GM12878 (cell line): ENCODE measurements at regions not wholly inside any gene's neighbourhood (a gene's known extent, or its start where the extent isn't known, plus 50 kb on each side); places are given as distances from the start of the nearest gene placed in this dataset.

Experiments used
- ATAC-seq: fragments of 200-7000 bp; cut with Tn5 transposase; 3 replicates; pipeline ENCODE4 v1.9.1; 2020; ENCODE audit warnings: mild to moderate bottlenecking, moderate library complexity
- BruUV-seq: library from RNA; stranded (reverse); fragments of 400-500 nt; replicated peaks from 2 replicates; lab custom pipeline; 2021; lab: Mats Ljungman, UMichigan
- CTCF ChIA-PET: fragments of 300-600 bp; sonication (Branson Sonifier 250); formaldehyde crosslinking; extraction: SDS; loops from one replicate; lab custom pipeline; 2021; ENCODE audit warnings: inconsistent platforms; lab: Yijun Ruan, JAX
- POLR2A ChIA-PET: fragments of 350-600 bp; formaldehyde crosslinking; extraction: SDS; loops from one replicate; lab custom pipeline; 2021; ENCODE audit warnings: inconsistent platforms; lab: Charles Lee
- RAD21 ChIA-PET: fragments of 300-600 bp; sonication (Branson Sonifier 250); formaldehyde crosslinking; loops from one replicate; lab custom pipeline; 2023; ENCODE audit warnings: antibody characterized with exemption; ENCODE audit not compliant: unreplicated experiment; lab: Charles Lee
- SMC1A ChIA-PET: fragments of 300-600 bp; sonication (Branson Sonifier 250); formaldehyde crosslinking; loops from one replicate; lab custom pipeline; 2023; ENCODE audit not compliant: unreplicated experiment, uncharacterized antibody; lab: Charles Lee
- DNase-seq: peaks from one replicate; pipeline ENCODE4 v3.0.0-alpha.2; 2011; ENCODE audit warnings: low read depth, low spot score
- FAIRE-seq: peaks from 3 replicates; lab custom pipeline; 2011; peaks lifted over from hg19 to GRCh38; lab: Jason Lieb, UNC
- H2AFZ ChIP-seq: 2 replicates; pipeline ENCODE4 v1.6.0; 2011; ENCODE audit warnings: low read depth, low read length, control low read depth; ENCODE audit not compliant: control insufficient read depth
- H3K27ac ChIP-seq: 2 replicates; pipeline ENCODE4 v1.5.1; 2011; ENCODE audit warnings: control low read depth; ENCODE audit not compliant: control insufficient read depth, insufficient read depth
- H3K27me3 ChIP-seq, 2 experiments: replicated peaks in 1 of 2; 2 replicates each; pipeline versions ENCODE4 v1.6.0 to v1.6.1; 2011; ENCODE audit warnings: low read length in 1 of 2; ENCODE audit not compliant: control insufficient read depth in 2 of 2, insufficient read depth in 2 of 2
- H3K36me3 ChIP-seq, 2 experiments: 2 replicates each; pipeline ENCODE4 v1.5.1; 2011; ENCODE audit warnings: low read length in 1 of 2; ENCODE audit not compliant: control insufficient read depth in 2 of 2, insufficient read depth in 2 of 2
- H3K4me1 ChIP-seq: 2 replicates; pipeline ENCODE4 v1.6.1; 2011; ENCODE audit warnings: mild to moderate bottlenecking, low read length, moderate library complexity, mixed read lengths; ENCODE audit not compliant: control insufficient read depth, insufficient read depth
- H3K4me2 ChIP-seq: 2 replicates; pipeline ENCODE4 v1.6.0; 2011; ENCODE audit warnings: control low read depth; ENCODE audit not compliant: control insufficient read depth, insufficient read depth
- H3K4me3 ChIP-seq: fragments of 200-600 bp; sonication (generic); 2 replicates; pipeline ENCODE4 v1.5.1; 2016
- H3K79me2 ChIP-seq: 2 replicates; pipeline ENCODE4 v1.6.0; 2011; ENCODE audit warnings: low read length; ENCODE audit not compliant: control insufficient read depth, insufficient read depth
- H3K9ac ChIP-seq: 2 replicates; pipeline ENCODE4 v1.8.0; 2011; ENCODE audit warnings: low read length, control low read depth, mixed read lengths; ENCODE audit not compliant: control insufficient read depth, insufficient read depth
- H3K9me3 ChIP-seq: replicated peaks from 3 replicates; pipeline ENCODE4 v1.5.1; 2011; ENCODE audit warnings: mild to moderate bottlenecking, low read length; ENCODE audit not compliant: control insufficient read depth, insufficient read depth
- H4K20me1 ChIP-seq: 2 replicates; pipeline ENCODE4 v1.6.0; 2011; ENCODE audit not compliant: control insufficient read depth, insufficient read depth
- BACH1 ChIP-seq: fragments of 450-650 bp; IDR thresholded peaks from 2 replicates; pipeline ENCODE4 v1.6.1; 2017; ENCODE audit warnings: mild to moderate bottlenecking, borderline replicate concordance
- BCL11A ChIP-seq: IDR thresholded peaks from 2 replicates; pipeline ENCODE4 v1.6.1; 2011; ENCODE audit warnings: low read depth, low read length
- CREB1 ChIP-seq: IDR thresholded peaks from 2 replicates; pipeline ENCODE4 v1.6.1; 2012; ENCODE audit warnings: low read depth, mild to moderate bottlenecking, inconsistent platforms
- HCFC1 ChIP-seq: fragments of 150-350 bp; IDR thresholded peaks from 2 replicates; pipeline ENCODE4 v1.6.1; 2014; ENCODE audit warnings: low read length
- IKZF1 ChIP-seq: fragments of 450-650 bp; conservative IDR thresholded peaks from 2 replicates; pipeline ENCODE4 v1.6.1; 2017; ENCODE audit warnings: antibody characterized with exemption, mild to moderate bottlenecking
- IKZF2 ChIP-seq, 2 experiments: fragments of 450-650 bp; IDR thresholded peaks; 2 replicates each; pipeline ENCODE4 v1.6.1; 2017; ENCODE audit warnings: mild to moderate bottlenecking in 2 of 2, moderate library complexity in 2 of 2
- JUND ChIP-seq: IDR thresholded peaks from 2 replicates; pipeline ENCODE4 v1.6.1; 2012; ENCODE audit warnings: low read depth, mild to moderate bottlenecking, low read length, improper control_type of control experiment, moderate library complexity
- KLF5 ChIP-seq: fragments of 450-650 bp; IDR thresholded peaks from 2 replicates; pipeline ENCODE4 v1.6.1; 2014; ENCODE audit warnings: mild to moderate bottlenecking; ENCODE audit not compliant: partially characterized antibody
- LARP7 ChIP-seq: fragments of 450-650 bp; IDR thresholded peaks from 2 replicates; pipeline ENCODE4 v1.6.1; 2017; ENCODE audit warnings: mild to moderate bottlenecking
- NR2F1 ChIP-seq: fragments of 450-650 bp; conservative IDR thresholded peaks from 2 replicates; pipeline ENCODE4 v1.6.1; 2017; ENCODE audit warnings: mild to moderate bottlenecking
- POLR2A ChIP-seq: IDR thresholded peaks from 2 replicates; pipeline ENCODE4 v1.6.1; 2011; ENCODE audit warnings: low read depth, mild to moderate bottlenecking, low read length
- RBBP5 ChIP-seq: fragments of 200-600 bp; sonication (generic); conservative IDR thresholded peaks from 2 replicates; pipeline ENCODE4 v1.6.1; 2016
- SUPT20H ChIP-seq: IDR thresholded peaks from 2 replicates; pipeline ENCODE4 v1.6.1; 2011; ENCODE audit warnings: low read depth, mild to moderate bottlenecking, low read length, moderate library complexity, borderline replicate concordance; ENCODE audit not compliant: control insufficient read depth
- SUZ12 ChIP-seq: fragments of 200-600 bp; sonication (generic); IDR thresholded peaks from one replicate; pipeline ENCODE4 v1.6.1; 2018; ENCODE audit warnings: antibody characterized with exemption, mild to moderate bottlenecking; ENCODE audit not compliant: unreplicated experiment
- TAF1 ChIP-seq: IDR thresholded peaks from 2 replicates; pipeline ENCODE4 v1.6.1; 2011; ENCODE audit warnings: mild to moderate bottlenecking, low read depth, low read length, borderline replicate concordance
- TCF12 ChIP-seq: IDR thresholded peaks from 2 replicates; pipeline ENCODE4 v1.6.1; 2011; ENCODE audit warnings: low read depth, mild to moderate bottlenecking, low read length
- TCF7 ChIP-seq: IDR thresholded peaks from 2 replicates; pipeline ENCODE4 v1.6.1; 2014; ENCODE audit warnings: antibody characterized with exemption, borderline replicate concordance
- WGBS: methylation state at CpG from one replicate; pipeline ENCODE4 v1.1.6; 2016; ENCODE audit warnings: low lambda C conversion rate; ENCODE audit not compliant: insufficient replicate concordance, insufficient coverage; ENCODE audit errors: missing lambda C conversion rate; 5-methylcytosine and 5-hydroxymethylcytosine counted together
- in situ Hi-C: fragments of 300-500 bp; cut with MboI; formaldehyde crosslinking; loops from 9 replicates; pipeline ENCODE4 v1.14.3; 2018; ENCODE audit warnings: mixed read lengths
- intact Hi-C: fragments of 100-400 bp; cut with micrococcal nuclease; formaldehyde crosslinking; loops from one replicate; pipeline ENCODE4 v1.14.2; 2022; ENCODE audit not compliant: unreplicated experiment
- TF ChIP-seq, protein P1 (sequence below): fragments of 450-650 bp; formaldehyde crosslinking; IDR thresholded peaks from 2 replicates; pipeline ENCODE4 v1.5.0; 2022; ENCODE audit warnings: mild to moderate bottlenecking, missing genetic modification characterization
- TF ChIP-seq, protein P2 (sequence below): IDR thresholded peaks from 2 replicates; pipeline ENCODE4 v1.6.1; 2012; ENCODE audit warnings: low read depth, low read length, improper control_type of control experiment
- TF ChIP-seq, protein P3 (sequence below), 3 experiments: IDR thresholded peaks in 2 of 3; conservative IDR thresholded peaks in 1 of 3; 2 replicates each; pipeline ENCODE4 v1.5.1; 2011; ENCODE audit warnings: low read depth in 3 of 3, low read length in 3 of 3, mild to moderate bottlenecking in 3 of 3, control low read depth in 2 of 3, moderate library complexity in 2 of 3, inconsistent platforms in 1 of 3, mixed read lengths in 1 of 3; ENCODE audit not compliant: control insufficient read depth in 2 of 3, insufficient read depth in 1 of 3; ENCODE audit errors: extremely low read depth in 1 of 3

DNA sequence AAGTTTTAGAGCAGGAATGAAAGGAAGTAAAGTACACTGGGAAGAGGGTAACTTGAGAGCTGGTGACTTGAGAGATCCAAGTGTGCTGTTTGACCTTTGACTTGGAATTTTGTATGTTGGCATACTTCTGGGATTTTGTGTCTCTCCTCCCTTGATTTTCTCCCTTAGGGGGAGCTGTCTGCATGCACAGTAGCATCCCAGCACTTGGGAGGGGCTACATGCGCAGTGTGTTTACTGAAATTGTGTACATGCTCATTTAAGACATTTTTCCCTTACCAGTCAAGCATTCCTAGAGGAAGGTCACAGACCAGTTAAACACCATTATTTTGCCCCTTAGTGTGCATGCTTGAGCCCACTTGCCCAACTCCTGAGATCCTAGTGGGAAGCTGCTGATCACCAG is 120.1 kb downstream of the ZNF622 start (continued):
- no peak for TF ChIP-seq KLF5
- TF ChIP-seq, all 136 proteins: peak for 0

DNA sequence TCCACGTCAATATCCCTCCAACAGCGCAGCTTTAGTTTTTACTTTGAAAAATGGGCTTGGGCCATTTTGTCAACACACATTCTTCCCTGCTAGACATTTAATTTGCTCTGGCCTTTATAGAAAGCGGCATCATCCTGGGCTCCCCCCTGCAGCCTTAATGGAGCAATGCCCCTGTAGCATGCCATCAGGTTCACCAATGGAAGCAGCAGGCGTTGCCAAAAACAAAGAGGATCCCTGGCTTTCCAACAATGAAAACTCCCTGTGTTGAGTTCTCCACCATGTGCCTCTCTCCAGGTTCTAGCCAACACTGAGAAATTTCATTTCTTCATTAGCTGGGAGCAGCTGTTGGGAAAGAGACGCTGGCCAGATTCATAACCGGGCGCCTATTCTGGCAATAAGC is 139.5 kb downstream of the ZNF622 start:
- no peak for ATAC-seq
- FAIRE-seq: no peak
- no peaks in the 10 kb centered on the region for H3K9me3 ChIP-seq
- no peak for DNase-seq
- H3K4me2 ChIP-seq: no peak overlapping the region
- no peak overlapping the region for H3K27ac ChIP-seq
- POLR2A ChIA-PET: no interaction called here
- H3K79me2 ChIP-seq: no peaks in the 10 kb centered on the region
- SMC1A ChIA-PET: no interaction called here
- no peak overlapping the region for H2AFZ ChIP-seq
- BruUV-seq: no TSS peak
- TF ChIP-seq BACH1: no peak
- TF ChIP-seq RBBP5: no peak
- no peak for TF ChIP-seq LARP7
- TF ChIP-seq TCF12: no peak
- TF ChIP-seq, protein P1, sequence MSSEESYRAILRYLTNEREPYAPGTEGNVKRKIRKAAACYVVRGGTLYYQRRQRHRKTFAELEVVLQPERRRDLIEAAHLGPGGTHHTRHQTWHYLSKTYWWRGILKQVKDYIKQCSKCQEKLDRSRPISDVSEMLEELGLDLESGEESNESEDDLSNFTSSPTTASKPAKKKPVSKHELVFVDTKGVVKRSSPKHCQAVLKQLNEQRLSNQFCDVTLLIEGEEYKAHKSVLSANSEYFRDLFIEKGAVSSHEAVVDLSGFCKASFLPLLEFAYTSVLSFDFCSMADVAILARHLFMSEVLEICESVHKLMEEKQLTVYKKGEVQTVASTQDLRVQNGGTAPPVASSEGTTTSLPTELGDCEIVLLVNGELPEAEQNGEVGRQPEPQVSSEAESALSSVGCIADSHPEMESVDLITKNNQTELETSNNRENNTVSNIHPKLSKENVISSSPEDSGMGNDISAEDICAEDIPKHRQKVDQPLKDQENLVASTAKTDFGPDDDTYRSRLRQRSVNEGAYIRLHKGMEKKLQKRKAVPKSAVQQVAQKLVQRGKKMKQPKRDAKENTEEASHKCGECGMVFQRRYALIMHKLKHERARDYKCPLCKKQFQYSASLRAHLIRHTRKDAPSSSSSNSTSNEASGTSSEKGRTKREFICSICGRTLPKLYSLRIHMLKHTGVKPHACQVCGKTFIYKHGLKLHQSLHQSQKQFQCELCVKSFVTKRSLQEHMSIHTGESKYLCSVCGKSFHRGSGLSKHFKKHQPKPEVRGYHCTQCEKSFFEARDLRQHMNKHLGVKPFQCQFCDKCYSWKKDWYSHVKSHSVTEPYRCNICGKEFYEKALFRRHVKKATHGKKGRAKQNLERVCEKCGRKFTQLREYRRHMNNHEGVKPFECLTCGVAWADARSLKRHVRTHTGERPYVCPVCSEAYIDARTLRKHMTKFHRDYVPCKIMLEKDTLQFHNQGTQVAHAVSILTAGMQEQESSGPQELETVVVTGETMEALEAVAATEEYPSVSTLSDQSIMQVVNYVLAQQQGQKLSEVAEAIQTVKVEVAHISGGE (CRISPR knock-in tag): no peak
- TF ChIP-seq TAF1: no peak
- no peak for TF ChIP-seq SUZ12
- no peak for TF ChIP-seq TCF7
- no peak for TF ChIP-seq HCFC1
- TF ChIP-seq JUND: no peak
- no peak for TF ChIP-seq BCL11A
- TF ChIP-seq, protein P2, sequence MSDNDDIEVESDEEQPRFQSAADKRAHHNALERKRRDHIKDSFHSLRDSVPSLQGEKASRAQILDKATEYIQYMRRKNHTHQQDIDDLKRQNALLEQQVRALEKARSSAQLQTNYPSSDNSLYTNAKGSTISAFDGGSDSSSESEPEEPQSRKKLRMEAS: no peak
- no peak for TF ChIP-seq SUPT20H
- TF ChIP-seq POLR2A: no peak
- no peak for TF ChIP-seq IKZF1
- TF ChIP-seq CREB1: no peak
- TF ChIP-seq NR2F1: no peak
- no peak for TF ChIP-seq IKZF2 (IDR thresholded peaks at IDR 0.05)
- TF ChIP-seq, protein P3, sequence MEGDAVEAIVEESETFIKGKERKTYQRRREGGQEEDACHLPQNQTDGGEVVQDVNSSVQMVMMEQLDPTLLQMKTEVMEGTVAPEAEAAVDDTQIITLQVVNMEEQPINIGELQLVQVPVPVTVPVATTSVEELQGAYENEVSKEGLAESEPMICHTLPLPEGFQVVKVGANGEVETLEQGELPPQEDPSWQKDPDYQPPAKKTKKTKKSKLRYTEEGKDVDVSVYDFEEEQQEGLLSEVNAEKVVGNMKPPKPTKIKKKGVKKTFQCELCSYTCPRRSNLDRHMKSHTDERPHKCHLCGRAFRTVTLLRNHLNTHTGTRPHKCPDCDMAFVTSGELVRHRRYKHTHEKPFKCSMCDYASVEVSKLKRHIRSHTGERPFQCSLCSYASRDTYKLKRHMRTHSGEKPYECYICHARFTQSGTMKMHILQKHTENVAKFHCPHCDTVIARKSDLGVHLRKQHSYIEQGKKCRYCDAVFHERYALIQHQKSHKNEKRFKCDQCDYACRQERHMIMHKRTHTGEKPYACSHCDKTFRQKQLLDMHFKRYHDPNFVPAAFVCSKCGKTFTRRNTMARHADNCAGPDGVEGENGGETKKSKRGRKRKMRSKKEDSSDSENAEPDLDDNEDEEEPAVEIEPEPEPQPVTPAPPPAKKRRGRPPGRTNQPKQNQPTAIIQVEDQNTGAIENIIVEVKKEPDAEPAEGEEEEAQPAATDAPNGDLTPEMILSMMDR (IDR thresholded peaks at IDR 0.05 in 2 of 3, conservative IDR thresholded peaks at IDR 0.05 in 1 of 3; ENCODE audit: control insufficient read depth in 2 of 3, extremely low read depth in 1 of 3, insufficient read depth in 1 of 3, low read depth in 3 of 3, low read length in 3 of 3): no peak
- H4K20me1 ChIP-seq: no peaks in the 10 kb centered on the region
- in situ Hi-C loops: no loop called here
- 52% methylated on average over 7 of the region's 7 CpGs for WGBS
- RAD21 ChIA-PET: no interaction called here
- H3K4me3 ChIP-seq: no peak overlapping the region
- intact Hi-C loops: no loop called here
- H3K36me3 ChIP-seq: no peaks in the 10 kb centered on the region
- no peak overlapping the region for H3K9ac ChIP-seq
- H3K27me3 ChIP-seq: no peaks in the 10 kb centered on the region
- H3K4me1 ChIP-seq: no peaks in the 10 kb centered on the region
- CTCF ChIA-PET: interaction anchor here (0.9 to 1.6 kb wide), 2 partner anchors 121 to 132 kb away, joined by 3 to 5 read pairs; no protein-coding TSS in a partner anchor
